Fibroblast of skin of scalp (primary cell): ENCODE measurements at regions not wholly inside any gene's neighbourhood (a gene's known extent, or its start where the extent isn't known, plus 50 kb on each side); places are given as distances from the start of the nearest gene placed in this dataset.
A peak's percentile ranks its signal among the peaks of the same experiment; 100 is the strongest.

Experiments
- DNase-seq: peaks from one replicate; pipeline ENCODE4 v3.0.0-alpha.2; 2013

DNA sequence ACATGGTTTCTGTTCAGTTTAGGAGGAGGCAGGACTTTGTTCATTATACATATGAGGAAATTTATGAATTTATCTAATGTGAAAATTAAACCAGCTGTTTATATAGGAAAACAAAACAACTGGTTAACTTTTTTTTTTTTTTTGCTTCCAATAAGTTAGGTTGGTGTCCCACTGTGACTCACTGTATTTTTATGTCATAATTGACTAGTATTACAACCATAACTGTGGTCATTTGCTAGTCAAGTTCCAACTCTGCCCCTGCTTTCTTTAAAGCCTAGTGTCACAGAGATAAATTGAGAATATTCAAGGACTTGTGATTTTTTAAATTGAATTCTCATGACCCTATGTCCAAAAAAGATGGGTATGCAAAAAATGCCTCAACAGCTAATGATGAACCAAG, 227.7 kb downstream of the BCAT1 start:
- no peak for DNase-seq

DNA sequence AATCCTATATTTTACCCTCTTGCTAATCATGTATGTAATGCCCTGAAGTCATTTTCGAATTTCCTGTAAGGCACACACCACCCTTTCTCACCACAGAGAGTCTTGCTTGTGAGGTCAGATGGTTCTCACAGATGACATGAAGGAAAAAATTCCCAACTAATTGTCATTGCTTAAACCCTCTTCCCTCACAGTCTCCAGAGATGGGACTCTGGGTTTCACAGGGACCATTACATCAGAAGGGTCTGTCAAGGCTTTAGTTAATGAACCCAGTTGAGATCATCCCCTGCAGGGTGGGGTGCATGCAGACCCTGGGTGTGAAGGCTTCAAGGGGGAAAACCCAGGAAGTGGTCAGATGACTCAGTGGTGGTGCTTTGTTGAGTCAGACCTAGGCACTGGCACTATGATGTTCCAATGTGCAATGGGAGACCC, 229.6 kb downstream of the BCAT1 start:
- DNase-seq: peak; percentile 85

DNA sequence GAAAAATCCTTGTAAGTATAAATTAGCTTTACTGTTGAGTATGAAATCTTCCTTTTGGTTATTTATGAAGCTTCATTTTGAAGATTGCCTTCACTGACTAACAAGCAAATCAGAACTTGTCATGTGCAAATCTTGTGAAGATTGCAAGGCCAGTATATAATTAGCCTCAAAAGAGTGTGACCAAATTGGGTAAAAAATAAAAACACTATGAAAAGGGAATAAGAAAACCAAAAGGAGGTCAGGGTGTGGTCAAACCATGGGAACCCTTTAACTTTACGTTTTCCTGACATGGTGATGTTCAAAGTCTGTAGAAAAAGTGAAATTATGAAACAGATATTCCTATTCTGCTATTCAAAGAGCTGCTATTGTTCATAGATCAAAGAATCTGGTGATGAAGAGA, 230.3 kb downstream of the BCAT1 start:
- no peak for DNase-seq

DNA sequence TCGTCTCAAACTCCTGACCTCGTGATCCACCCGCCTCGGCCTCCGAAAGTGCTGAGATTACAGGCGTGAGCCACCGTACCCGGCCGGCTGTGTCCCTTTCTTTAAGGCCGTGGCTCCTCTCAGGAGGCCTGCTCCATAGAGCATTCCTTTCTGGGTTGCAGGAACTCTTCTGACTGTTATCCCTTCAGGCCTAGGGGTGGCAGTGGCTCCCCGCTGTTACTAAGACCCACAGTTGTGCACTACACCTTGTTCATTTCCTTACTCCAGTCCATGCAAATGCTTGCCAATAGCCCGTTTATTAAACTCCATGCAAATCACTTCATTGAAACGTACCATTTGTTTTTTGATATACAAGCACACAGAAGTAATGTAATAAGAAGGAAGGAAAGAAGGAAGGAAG, 234.7 kb downstream of the BCAT1 start:
- no peak for DNase-seq

- no peak for DNase-seq
Measured at GRCh38 chr12:24711056-24712008, 237.6 kb downstream of the BCAT1 start.

GRCh38 chr12:24709216-24709615, 239.7 kb downstream of the BCAT1 start:
- DNase-seq: peak; percentile 33

DNA sequence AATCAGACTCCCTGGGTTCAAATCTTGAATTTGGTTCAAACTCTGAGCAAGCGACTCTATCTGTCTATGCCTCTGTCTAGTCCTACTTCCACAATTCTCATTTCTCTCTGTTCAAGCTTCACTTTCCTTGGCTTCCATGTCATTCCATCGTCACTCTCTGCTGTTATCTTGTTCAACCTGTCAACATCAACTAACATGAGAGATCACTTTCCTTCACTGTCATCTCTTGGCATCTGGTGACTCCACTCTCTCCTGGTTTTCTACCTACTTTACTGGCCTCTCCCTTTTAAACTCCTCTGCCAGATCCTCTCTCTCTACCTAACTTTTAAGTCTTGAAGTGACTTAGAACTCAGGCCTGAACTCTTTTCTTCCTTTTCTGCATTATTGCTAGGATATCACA, 240.2 kb downstream of the BCAT1 start:
- no peak for DNase-seq

- no peak for DNase-seq
Measured at GRCh38 chr12:24708043-24708442, 240.9 kb downstream of the BCAT1 start.

DNA sequence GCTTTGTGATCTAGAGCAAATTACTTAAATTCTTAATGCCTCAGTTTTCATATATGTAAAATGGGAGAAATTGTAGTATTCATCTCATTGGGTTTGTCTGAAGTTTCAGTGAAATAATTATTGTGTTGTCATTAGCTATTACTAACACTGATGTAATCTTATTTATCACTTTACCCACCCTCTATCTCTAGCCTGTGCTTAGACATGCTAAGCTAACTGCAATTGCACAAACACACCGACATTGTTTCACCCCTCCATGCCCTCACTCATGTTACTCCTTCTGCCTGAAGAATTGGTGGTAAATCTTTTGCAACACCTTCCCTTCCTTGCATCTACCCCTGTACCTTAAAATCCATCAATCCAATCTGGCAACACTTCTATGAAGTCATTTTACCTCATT, 241.6 kb downstream of the BCAT1 start:
- DNase-seq: no peak

DNA sequence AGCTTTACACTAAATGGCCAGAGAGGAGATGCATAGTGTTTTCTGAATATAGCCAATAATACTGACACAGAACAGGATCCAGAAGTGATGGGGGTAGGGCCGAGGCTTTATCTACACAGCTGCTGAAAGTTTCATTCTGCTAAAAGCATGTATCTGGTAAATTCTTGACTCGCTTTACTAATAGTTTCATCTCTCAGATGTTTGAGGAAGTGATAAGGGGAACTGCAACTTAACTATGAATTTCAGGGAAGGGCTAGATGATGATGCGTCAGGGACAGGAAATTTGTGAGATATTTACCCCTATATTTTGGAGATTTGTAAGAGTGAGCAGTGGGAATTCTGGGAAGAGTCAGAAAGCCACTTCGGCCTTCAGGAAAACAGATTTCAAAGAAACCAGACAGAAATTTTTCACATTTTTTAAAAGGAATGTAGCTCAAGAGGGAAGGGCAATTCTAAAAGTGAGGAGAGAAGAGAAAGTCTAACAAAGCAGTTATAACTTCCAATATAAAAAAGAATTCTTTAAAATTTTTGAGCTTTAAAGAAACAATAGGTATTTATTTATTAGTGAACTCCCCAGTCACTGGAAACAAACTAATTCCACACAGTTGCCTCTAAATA, 243.1 kb downstream of the BCAT1 start:
- peak; percentile 43 for DNase-seq

DNA sequence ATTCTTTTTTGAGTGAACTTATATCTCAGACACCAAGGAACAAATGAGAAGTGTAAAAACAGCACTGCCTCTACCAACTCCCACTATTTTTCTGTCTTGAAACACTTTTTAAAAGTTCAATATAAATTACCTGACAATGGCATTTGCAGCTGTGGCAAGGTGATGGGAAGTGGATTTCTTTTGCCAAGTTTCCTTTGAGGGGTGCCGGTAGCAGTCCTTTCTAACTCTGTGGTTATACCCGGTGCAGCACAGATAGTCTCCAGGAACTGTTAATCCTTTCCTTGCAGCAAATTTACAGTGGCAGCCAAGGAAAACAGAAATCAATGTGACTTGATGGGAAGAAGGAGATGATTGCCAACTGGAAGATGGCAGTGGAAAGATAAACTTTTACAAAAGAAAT, 243.7 kb downstream of the BCAT1 start:
- no peak for DNase-seq

DNA sequence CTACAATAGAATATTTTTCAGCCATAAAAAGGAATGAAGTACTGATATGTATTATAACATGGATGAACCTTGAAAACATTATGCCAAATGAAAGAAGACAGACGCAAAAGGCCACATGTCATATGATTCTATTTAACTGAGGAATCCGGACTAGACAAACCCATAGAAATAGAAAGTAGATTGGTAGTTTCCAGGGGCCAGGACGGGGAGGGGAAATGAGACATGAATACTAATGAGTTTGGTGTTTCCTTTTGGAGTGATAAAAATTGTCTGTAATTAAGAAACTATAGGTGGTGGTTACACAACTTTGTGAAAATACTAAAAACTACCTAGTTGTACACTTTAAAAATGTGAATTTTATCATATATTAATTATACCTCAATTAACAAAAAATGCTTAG, 247.6 kb downstream of the BCAT1 start:
- no peak for DNase-seq

DNA sequence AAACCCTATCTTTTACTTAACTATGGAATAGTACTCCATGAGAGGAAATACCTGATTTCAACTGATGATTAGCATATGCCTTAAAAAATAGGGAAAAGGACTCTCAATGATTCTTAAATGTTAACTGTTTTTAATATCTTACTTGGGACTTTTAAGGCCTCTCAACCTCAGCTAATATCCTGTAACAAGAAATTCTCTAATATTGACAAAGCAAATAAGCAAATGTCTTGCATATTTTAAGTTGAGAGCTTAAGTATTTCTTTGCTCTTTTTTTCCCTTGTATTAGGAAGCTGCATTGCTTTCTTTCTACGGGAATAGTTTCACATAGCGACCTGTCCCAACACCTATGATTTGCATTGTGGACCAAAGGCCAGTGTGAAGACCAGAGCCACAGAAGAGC, 249.9 kb downstream of the BCAT1 start:
- DNase-seq: no peak

GRCh38 chr12:24697769-24698168, 251.1 kb downstream of the BCAT1 start:
- DNase-seq: no peak

- DNase-seq: no peak
Measured at GRCh38 chr12:24697295-24697694, 251.6 kb downstream of the BCAT1 start.

- no peak for DNase-seq
Measured at GRCh38 chr12:24696800-24697199, 252.1 kb downstream of the BCAT1 start.

- DNase-seq: peak; percentile 12
Measured at GRCh38 chr12:24695657-24696329, 253.1 kb downstream of the BCAT1 start.

- DNase-seq: no peak
Measured at GRCh38 chr12:24695103-24695502, 253.8 kb downstream of the BCAT1 start.

- DNase-seq: no peak
Measured at GRCh38 chr12:24688601-24689000, 260.3 kb downstream of the BCAT1 start.

DNA sequence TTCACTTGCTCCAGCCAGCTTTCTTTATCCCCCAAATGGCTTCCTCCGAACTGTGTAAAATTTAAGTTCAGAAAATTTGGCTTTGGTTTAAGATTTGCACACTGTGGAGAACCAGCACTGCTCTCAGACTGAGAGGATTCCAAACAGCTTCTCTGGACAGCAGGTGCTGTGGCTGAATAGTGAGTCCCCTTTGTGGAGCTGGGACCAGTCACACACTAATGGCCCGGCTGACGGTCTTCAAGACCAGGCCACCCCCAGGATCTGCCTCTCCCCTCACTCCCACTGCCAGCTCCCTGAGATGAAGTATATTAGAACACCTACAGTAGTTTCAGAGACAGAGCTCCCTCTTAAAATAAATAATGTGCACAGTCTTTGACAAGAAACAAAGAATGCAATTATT, 267.3 kb downstream of the BCAT1 start:
- no peak for DNase-seq

DNA sequence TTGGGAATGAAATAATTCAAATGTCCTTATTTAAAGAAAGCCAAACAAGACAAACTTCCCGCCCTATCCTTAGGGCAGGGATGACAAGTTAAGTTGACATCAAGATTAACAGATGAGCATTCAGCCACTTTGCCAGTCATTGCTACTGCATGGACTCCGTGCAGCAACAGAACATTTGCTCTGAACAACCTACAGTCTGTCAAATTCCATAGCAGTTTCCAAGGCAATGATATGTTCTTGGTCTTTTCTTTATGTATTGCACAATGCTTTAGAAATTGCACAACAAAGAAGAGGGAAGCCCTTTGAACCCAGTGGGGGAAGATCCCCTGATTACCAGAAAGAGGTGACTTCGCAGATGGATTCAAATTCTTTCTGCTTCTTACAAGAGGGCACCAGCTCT, 269.8 kb downstream of the BCAT1 start:
- no peak for DNase-seq

GRCh38 chr12:24678436-24678835, 270.5 kb downstream of the BCAT1 start:
- DNase-seq: no peak

DNA sequence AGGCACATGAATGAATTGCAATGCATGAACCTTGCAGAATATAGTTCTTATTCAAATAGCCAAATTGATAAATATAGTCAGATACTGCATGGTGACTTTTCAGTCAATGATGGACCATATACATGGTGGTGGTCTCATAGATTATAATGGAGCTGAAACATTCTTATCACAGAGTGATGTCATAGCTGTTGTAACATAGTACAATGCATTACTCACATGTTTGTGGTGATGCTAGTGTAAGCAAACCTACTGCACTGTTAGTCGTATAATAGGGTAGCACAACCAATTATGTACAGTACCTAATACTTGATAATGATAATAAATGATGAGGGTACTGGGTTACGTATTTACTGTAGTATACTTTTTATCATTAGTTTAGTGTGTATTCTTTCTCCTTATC, 280.3 kb downstream of the BCAT1 start:
- no peak for DNase-seq
